Astrocyte of the spinal cord (primary cell): ENCODE measurements at regions not wholly inside any gene's neighbourhood (a gene's known extent, or its start where the extent isn't known, plus 50 kb on each side); places are given as distances from the start of the nearest gene placed in this dataset.

ENCODE experiments used
- DNase-seq: peaks from one replicate; pipeline ENCODE4 v3.0.0; 2011; ENCODE audit warnings: low read depth, low spot score
- H3K4me3 ChIP-seq: 2 replicates; pipeline ENCODE4 v1.5.1; 2011; ENCODE audit warnings: low read depth, mild to moderate bottlenecking, low read length, moderate library complexity
- in situ Hi-C: cut with HindIII; loops from 2 replicates; pipeline ENCODE4 v1.10.0; 2017; ENCODE audit warnings: low sequenced_read_pairs
- TF ChIP-seq, protein P1 (sequence below): IDR thresholded peaks from 2 replicates; pipeline ENCODE4 v1.5.1; 2012; ENCODE audit warnings: low read depth, mild to moderate bottlenecking, low read length, inconsistent platforms

DNA sequence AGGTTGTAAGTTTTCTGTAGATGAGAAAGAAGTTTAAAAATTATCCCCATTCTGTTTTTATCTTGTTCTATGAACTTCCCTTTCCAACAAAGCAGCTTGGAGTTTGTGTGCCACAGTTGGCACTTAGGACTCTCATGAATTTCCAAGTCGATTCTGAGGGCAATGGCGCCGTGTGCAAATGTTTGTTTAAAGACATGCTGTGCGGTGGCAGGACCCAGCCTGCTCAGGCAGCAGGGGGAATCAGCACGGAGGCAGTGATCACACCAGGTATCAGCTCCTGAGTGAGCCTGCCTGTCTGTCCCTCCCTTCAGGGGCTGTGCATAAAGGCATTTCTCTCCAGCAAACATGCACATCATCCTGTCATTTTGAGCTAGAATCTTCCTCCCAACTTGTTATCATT is 109.8 kb upstream of the WDR11 start:
- no peak for DNase-seq
- in situ Hi-C loops: no loop called here
- no peak overlapping the region for H3K4me3 ChIP-seq
- TF ChIP-seq, protein P1, sequence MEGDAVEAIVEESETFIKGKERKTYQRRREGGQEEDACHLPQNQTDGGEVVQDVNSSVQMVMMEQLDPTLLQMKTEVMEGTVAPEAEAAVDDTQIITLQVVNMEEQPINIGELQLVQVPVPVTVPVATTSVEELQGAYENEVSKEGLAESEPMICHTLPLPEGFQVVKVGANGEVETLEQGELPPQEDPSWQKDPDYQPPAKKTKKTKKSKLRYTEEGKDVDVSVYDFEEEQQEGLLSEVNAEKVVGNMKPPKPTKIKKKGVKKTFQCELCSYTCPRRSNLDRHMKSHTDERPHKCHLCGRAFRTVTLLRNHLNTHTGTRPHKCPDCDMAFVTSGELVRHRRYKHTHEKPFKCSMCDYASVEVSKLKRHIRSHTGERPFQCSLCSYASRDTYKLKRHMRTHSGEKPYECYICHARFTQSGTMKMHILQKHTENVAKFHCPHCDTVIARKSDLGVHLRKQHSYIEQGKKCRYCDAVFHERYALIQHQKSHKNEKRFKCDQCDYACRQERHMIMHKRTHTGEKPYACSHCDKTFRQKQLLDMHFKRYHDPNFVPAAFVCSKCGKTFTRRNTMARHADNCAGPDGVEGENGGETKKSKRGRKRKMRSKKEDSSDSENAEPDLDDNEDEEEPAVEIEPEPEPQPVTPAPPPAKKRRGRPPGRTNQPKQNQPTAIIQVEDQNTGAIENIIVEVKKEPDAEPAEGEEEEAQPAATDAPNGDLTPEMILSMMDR: no peak

DNA sequence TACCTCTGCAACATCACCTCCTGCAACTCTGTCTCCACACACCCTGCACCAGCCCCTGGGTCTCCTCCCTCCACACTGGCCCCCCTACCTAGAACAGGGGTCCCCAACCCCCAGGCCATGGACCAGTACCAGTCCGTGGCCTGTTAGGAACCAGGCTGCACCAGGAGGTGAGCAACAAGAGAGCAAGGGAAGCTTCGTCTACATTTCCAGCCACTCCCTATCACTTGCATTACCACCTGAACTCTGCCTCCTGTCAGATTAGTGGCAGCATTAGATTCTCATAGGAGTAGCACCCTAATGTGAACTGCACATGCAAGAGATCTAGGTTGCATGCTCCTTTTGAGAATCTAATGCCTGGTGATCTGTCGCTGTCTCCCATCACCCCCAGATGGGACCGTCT is 108.8 kb upstream of the WDR11 start:
- DNase-seq: no peak
- in situ Hi-C loops: no loop called here
- TF ChIP-seq, protein P1: no peak
- H3K4me3 ChIP-seq: no peak overlapping the region

DNA sequence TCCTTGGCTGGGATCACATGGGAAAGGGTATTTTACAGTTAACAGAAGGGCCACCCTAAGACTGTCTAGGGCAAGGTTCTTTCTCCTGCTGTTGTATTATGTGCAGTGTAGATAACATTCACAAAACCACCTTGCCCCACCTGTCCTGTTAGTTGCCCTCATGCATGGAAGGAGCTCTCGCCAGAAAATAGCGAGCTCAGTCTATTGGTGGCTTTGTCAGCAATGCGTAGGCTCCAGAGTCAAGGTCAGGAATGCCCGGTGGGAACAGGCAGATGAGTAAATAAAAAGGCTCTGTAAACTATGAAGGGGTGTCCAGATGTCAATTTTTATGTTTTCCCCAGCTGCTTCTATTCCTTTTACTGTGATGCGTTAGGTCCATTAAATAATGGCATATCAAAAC is 107.1 kb upstream of the WDR11 start:
- no peak for DNase-seq
- TF ChIP-seq, protein P1: no peak
- H3K4me3 ChIP-seq: no peak overlapping the region
- in situ Hi-C loops: no loop called here

DNA sequence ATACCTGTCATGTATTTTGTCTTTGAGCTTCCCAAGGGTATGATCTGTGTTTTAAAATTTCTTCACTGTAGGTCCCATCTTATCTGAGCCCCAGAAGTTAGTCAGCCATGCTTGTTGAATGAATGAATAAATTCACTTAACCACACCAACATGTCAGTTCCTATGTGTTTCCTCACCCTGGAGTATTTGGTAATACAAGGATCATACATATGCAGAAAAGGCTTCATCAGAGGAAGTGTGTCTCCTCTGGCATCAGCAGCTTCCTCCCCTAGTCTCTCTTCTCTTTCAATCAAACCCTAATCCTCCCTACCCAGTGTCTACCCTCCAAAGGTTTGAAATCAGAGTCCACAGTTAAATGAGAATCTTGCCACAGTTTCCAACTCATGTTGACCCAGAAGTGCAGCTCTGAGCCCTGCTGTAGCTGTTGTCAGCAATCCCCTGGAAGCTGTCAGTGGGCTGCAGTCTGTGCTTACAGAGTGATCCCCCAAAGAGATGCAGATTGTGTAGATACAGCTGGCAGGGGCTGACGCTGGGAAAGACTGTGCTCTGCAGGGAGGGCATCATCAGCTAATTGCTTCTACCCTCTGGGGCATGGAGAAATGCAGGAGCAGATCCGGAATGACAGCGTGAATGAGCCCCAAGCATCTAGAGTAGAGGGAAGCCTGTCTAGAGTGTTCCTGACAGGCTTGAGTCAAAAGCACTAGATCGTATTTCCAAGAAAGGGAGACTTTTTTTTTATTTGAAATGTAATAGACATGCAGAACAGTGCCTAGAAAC is 105.0 kb upstream of the WDR11 start:
- no peak for DNase-seq
- H3K4me3 ChIP-seq: no peak overlapping the region
- TF ChIP-seq, protein P1: no peak
- in situ Hi-C loops: no loop called here

DNA sequence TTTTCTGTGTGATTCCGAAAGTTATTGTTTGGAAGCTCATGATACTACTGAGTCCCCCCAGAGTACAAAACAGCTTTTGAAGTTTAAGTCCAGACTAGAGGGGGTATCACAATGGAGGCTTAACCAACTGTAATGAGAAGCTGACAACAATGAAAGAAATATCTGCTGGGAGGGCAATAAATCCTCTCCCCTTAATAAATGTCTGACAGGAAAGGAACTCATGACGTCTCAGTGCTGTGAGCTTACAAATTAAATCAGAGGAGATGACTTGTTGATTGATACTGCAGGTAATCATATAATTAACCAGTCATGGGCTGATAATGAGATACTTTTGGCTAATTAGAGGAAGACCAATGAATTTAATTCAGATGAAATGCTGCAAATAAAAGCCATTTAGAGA is 102.6 kb upstream of the WDR11 start:
- no peak for DNase-seq
- H3K4me3 ChIP-seq: no peak overlapping the region
- in situ Hi-C loops: no loop called here
- TF ChIP-seq, protein P1: no peak

DNA sequence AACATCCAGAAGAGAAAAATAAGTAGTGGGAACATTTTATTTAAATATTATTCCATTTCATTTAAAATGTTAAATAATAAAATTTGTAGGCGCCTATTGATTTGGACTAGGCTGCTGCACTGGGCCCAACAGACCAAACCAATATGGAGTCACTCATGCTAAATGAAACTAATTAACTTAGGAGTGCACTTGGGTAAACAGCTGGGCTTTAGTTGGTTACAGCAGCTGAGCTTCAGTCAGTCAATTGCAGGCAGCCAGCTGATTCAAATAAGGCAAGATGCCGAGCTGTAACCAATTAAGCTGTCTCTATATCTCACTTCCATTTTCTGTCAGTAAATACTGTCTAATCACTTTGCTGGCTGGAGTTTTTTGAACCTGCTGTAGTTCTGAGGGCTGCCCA is 102.1 kb upstream of the WDR11 start:
- no peak overlapping the region for H3K4me3 ChIP-seq
- DNase-seq: no peak
- in situ Hi-C loops: no loop called here
- TF ChIP-seq, protein P1: no peak
